ENCODE measurements at regions not wholly inside any gene's neighbourhood (a gene's known extent, or its start where the extent isn't known, plus 50 kb on each side); places are given as distances from the start of the nearest gene placed in this dataset.

GRCh38 chr9:71223953-71224538 lies 102.6 kb upstream of the TRPM3 start:
- Mint-ChIP-seq H3K4me1 (ENCODE audit: low read depth) (no peaks in the 10 kb centered on the region), H3K36me3 (ENCODE audit: low read depth) (no peaks in the 10 kb centered on the region), H3K27me3 (peaks cover 5% of the 10 kb centered on the region), H3K4me3 (no peak overlapping the region), H3K27ac (no peak overlapping the region), H3K9me3 (no peaks in the 10 kb centered on the region)
- DNase-seq = no peak

GRCh38 chr9:71218774-71219173 lies 97.4 kb upstream of the TRPM3 start:
- DNase-seq = no peak
- Mint-ChIP-seq H3K27ac (no peak overlapping the region), H3K36me3 (ENCODE audit: low read depth) (no peaks in the 10 kb centered on the region), H3K4me3 (no peak overlapping the region), H3K4me1 (ENCODE audit: low read depth) (no peaks in the 10 kb centered on the region), H3K9me3 (peaks cover 3% of the 10 kb centered on the region), H3K27me3 (peaks cover 10% of the 10 kb centered on the region)

GRCh38 chr9:71213633-71214032 lies 92.2 kb upstream of the TRPM3 start:
- peaks cover 7% of the 10 kb centered on the region for H3K9me3 Mint-ChIP-seq
- H3K4me3 Mint-ChIP-seq = no peak overlapping the region
- H3K27me3 Mint-ChIP-seq = peaks cover 5% of the 10 kb centered on the region
- no peaks in the 10 kb centered on the region for H3K4me1 Mint-ChIP-seq (ENCODE audit: low read depth)
- DNase-seq = no peak
- no peak overlapping the region for H3K27ac Mint-ChIP-seq
- no peaks in the 10 kb centered on the region for H3K36me3 Mint-ChIP-seq (ENCODE audit: low read depth)

- Mint-ChIP-seq H3K27ac (no peak overlapping the region), H3K9me3 (peaks cover 7% of the 10 kb centered on the region)
These were observed 88.9 kb upstream of the TRPM3 start for GRCh38 chr9:71210326-71210725.

DNA sequence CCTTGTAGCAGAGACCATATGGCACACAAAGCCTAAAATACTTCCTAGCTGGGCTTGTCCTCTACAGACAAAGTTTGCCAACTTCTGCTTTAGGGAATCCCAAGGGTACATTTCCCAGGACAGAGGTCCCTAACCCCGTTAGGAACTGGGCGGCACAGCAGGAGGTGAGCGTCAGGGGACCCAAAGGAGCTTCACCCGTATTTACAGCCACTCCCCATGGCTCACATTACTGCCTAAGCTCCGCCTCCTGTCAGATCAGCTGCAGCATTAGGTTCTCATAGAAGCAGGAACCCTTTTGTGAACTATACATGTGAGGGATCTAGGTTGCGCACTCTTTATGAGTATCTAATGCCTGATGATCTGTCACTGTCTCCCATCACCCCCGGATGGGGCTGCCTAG lies 88.5 kb upstream of the TRPM3 start:
- no peaks in the 10 kb centered on the region for H3K4me1 Mint-ChIP-seq (ENCODE audit: low read depth)
- DNase-seq = no peak
- no peak overlapping the region for H3K27ac Mint-ChIP-seq
- no peaks in the 10 kb centered on the region for H3K36me3 Mint-ChIP-seq (ENCODE audit: low read depth)
- no peaks in the 10 kb centered on the region for H3K27me3 Mint-ChIP-seq
- H3K9me3 Mint-ChIP-seq = peaks cover 7% of the 10 kb centered on the region
- no peak overlapping the region for H3K4me3 Mint-ChIP-seq

More at GRCh38 chr9:71210326-71210725, 88.9 kb upstream of the TRPM3 start:
- Mint-ChIP-seq H3K27me3 (no peaks in the 10 kb centered on the region), H3K4me1 (ENCODE audit: low read depth) (no peaks in the 10 kb centered on the region), H3K36me3 (ENCODE audit: low read depth) (no peaks in the 10 kb centered on the region), H3K4me3 (no peak overlapping the region)
- DNase-seq = no peak

DNA sequence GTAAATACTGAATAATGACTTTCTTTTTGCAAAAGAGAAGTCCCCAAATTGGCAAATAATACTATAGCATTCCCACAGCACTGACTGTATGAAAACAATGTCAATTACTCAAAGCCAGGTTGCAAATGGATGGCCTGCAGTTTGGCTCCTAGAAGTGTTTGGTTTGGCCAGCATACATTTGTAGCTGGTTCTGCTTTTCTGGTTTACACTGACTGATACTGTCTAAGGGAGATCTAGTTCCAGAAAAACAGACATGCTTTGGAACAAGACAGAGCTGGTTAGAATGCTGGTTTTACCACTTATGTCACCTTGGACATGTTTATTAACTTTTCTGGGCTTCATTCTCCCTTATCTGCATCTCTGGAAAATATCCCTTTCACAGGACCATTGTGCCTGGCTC lies 81.5 kb upstream of the TRPM3 start:
- H3K27me3 Mint-ChIP-seq = no peaks in the 10 kb centered on the region
- no peak overlapping the region for H3K27ac Mint-ChIP-seq
- no peak for DNase-seq

GRCh38 chr9:71191708-71192107 lies 70.3 kb upstream of the TRPM3 start:
- H3K36me3 Mint-ChIP-seq (ENCODE audit: low read depth) = no peaks in the 10 kb centered on the region
- no peaks in the 10 kb centered on the region for H3K4me1 Mint-ChIP-seq (ENCODE audit: low read depth)
- no peak overlapping the region for H3K27ac Mint-ChIP-seq
- DNase-seq = no peak
- H3K4me3 Mint-ChIP-seq = no peak overlapping the region
- no peaks in the 10 kb centered on the region for H3K27me3 Mint-ChIP-seq
- peaks cover 4% of the 10 kb centered on the region for H3K9me3 Mint-ChIP-seq

More for the DNA sequence above, 81.5 kb upstream of the TRPM3 start:
- no peak overlapping the region for H3K4me3 Mint-ChIP-seq
- H3K36me3 Mint-ChIP-seq (ENCODE audit: low read depth) = no peaks in the 10 kb centered on the region
- peaks cover 6% of the 10 kb centered on the region for H3K9me3 Mint-ChIP-seq
- H3K4me1 Mint-ChIP-seq (ENCODE audit: low read depth) = no peaks in the 10 kb centered on the region

DNA sequence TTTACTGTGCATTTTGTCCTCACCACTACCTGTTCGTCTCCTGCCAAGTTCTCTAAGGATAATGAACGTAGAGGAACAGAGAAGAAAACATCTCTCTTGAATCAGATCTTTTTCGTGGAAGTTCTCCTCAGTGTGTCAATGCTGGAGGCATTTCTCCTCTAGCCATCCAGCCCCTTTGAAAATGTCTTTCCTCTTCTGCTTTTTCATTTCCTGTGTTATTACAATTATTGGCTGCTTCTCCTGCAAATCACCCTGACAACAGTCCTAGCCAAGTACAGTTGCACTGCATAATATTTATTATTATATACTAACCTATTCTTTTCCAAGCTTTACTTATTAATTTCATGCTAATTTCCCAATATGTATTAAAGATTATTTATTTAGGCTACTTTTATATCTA lies 61.8 kb upstream of the TRPM3 start:
- DNase-seq = no peak
- H3K27me3 Mint-ChIP-seq = no peaks in the 10 kb centered on the region
- H3K27ac Mint-ChIP-seq = no peak overlapping the region
- H3K4me1 Mint-ChIP-seq (ENCODE audit: low read depth) = no peaks in the 10 kb centered on the region
- no peaks in the 10 kb centered on the region for H3K36me3 Mint-ChIP-seq (ENCODE audit: low read depth)
- no peaks in the 10 kb centered on the region for H3K9me3 Mint-ChIP-seq
- no peak overlapping the region for H3K4me3 Mint-ChIP-seq

DNA sequence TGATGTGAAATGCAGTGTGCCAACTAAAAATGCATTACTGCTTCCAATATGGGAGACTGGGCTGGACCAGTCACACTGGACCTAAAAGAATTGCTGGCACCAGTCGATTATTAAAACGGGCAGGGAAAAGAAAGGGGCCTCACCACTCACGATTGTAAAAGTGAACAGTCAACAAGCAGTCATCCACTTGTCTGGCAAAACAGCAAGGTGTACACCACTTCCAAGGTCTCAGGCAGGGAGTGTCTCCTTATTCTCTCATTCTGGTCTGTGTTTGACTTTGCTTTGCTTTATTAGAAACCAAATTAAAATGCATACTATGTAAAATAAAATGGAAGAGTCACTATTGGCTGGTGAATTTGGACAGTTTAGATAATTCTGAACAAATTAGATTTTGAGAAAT lies 57.8 kb upstream of the TRPM3 start:
- H3K9me3 Mint-ChIP-seq = no peaks in the 10 kb centered on the region
- H3K36me3 Mint-ChIP-seq (ENCODE audit: low read depth) = no peaks in the 10 kb centered on the region
- no peak overlapping the region for H3K4me3 Mint-ChIP-seq
- H3K27me3 Mint-ChIP-seq = no peaks in the 10 kb centered on the region
- no peaks in the 10 kb centered on the region for H3K4me1 Mint-ChIP-seq (ENCODE audit: low read depth)
- no peak overlapping the region for H3K27ac Mint-ChIP-seq
- no peak for DNase-seq

GRCh38 chr9:71177901-71178300 lies 56.5 kb upstream of the TRPM3 start:
- H3K27me3 Mint-ChIP-seq = no peaks in the 10 kb centered on the region
- H3K36me3 Mint-ChIP-seq (ENCODE audit: low read depth) = no peaks in the 10 kb centered on the region
- H3K27ac Mint-ChIP-seq = no peak overlapping the region
- H3K4me3 Mint-ChIP-seq = no peak overlapping the region
- no peaks in the 10 kb centered on the region for H3K4me1 Mint-ChIP-seq (ENCODE audit: low read depth)
- no peak for DNase-seq
- no peaks in the 10 kb centered on the region for H3K9me3 Mint-ChIP-seq

DNA sequence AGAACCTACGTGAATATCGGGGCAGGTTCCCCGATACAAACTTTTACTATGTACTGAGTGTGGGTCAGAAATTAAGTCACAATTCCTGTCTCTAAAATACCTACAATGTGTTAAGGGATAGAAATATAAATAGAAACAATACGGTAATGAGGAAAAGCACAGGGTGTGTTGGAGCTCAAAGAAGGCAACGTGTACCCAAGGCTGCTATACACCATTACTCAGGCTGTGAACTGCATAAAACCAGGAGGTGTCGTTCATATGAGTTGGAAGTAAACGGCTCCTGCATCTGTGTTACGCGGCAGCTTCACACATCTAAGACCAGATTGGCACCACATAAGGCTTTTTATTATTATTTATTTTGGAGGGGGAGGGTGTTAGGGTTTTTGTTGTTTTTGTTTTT lies 50.1 kb upstream of the TRPM3 start:
- Mint-ChIP-seq H3K4me3 (no peak overlapping the region), H3K27ac (no peak overlapping the region), H3K9me3 (no peaks in the 10 kb centered on the region), H3K27me3 (no peaks in the 10 kb centered on the region), H3K36me3 (ENCODE audit: low read depth) (no peaks in the 10 kb centered on the region), H3K4me1 (ENCODE audit: low read depth) (no peaks in the 10 kb centered on the region)
- DNase-seq = no peak
